Panc1 (cell line): ENCODE measurements at regions not wholly inside any gene's neighbourhood (a gene's known extent, or its start where the extent isn't known, plus 50 kb on each side); places are given as distances from the start of the nearest gene placed in this dataset.

Experiments
- ATAC-seq: fragments of 200-7000 bp; cut with Tn5 transposase; 2 replicates; pipeline ENCODE4 v1.9.1; 2020; ENCODE audit warnings: mild to moderate bottlenecking, moderate library complexity
- BruUV-seq: library from RNA; stranded (reverse); fragments of 400-500 nt; replicated peaks from 2 replicates; lab custom pipeline; 2021; lab: Mats Ljungman, UMichigan
- CTCF ChIA-PET: fragments of 300-600 bp; sonication (Branson Sonifier 250); formaldehyde crosslinking; loops from one replicate; lab custom pipeline; 2022; ENCODE audit warnings: antibody characterized with exemption; lab: Charles Lee
- POLR2A ChIA-PET: fragments of 300-600 bp; sonication (Branson Sonifier 250); formaldehyde crosslinking; loops from one replicate; lab custom pipeline; 2022; ENCODE audit warnings: antibody characterized with exemption; lab: Charles Lee
- DNase-seq: peaks from one replicate; pipeline ENCODE4 v3.0.0-alpha.2; 2010; ENCODE audit warnings: low read depth, low spot score
- H3K27ac ChIP-seq: 2 replicates; pipeline ENCODE4 v1.5.1; 2011; ENCODE audit warnings: mild to moderate bottlenecking, low read length, inconsistent platforms
- H3K27me3 ChIP-seq: fragments of 200-500 bp; sonication (Bioruptor generic); 2 replicates; pipeline ENCODE4 v1.6.0; 2014; ENCODE audit warnings: low read length, inconsistent platforms; ENCODE audit not compliant: control insufficient read depth, insufficient read depth
- H3K36me3 ChIP-seq: fragments of 200-500 bp; sonication (Bioruptor generic); 2 replicates; pipeline ENCODE4 v1.5.1; 2014; ENCODE audit warnings: inconsistent platforms, mild to moderate bottlenecking, low read length, moderate library complexity; ENCODE audit not compliant: control insufficient read depth, insufficient read depth
- H3K4me1 ChIP-seq: 2 replicates; pipeline ENCODE4 v1.5.1; 2011; ENCODE audit warnings: inconsistent platforms, mild to moderate bottlenecking, low read length, moderate library complexity; ENCODE audit not compliant: control insufficient read depth, insufficient read depth
- H3K4me3 ChIP-seq, 2 experiments: 2 replicates each; pipeline ENCODE4 v1.5.1; 2011 to 2012; ENCODE audit warnings: low read depth in 2 of 2, low read length in 2 of 2, mild to moderate bottlenecking in 2 of 2, inconsistent platforms in 1 of 2, moderate library complexity in 1 of 2
- H3K9me3 ChIP-seq: fragments of 200-500 bp; sonication (Bioruptor generic); 2 replicates; pipeline ENCODE4 v1.5.1; 2014; ENCODE audit warnings: low read depth, mild to moderate bottlenecking, inconsistent platforms, low read length, moderate library complexity; ENCODE audit not compliant: control insufficient read depth, insufficient read depth
- POLR2AphosphoS5 ChIP-seq: IDR thresholded peaks from 2 replicates; pipeline ENCODE4 v1.6.1; 2012; ENCODE audit warnings: mild to moderate bottlenecking, low read depth, low read length, moderate library complexity
- REST ChIP-seq, 2 experiments: IDR thresholded peaks; 2 replicates each; pipeline ENCODE4 v1.6.1; 2011 to 2012; ENCODE audit warnings: low read depth in 2 of 2, control low read depth in 1 of 2, low read length in 1 of 2, mild to moderate bottlenecking in 1 of 2, moderate library complexity in 1 of 2; ENCODE audit not compliant: insufficient read depth in 1 of 2
- SIN3A ChIP-seq: IDR thresholded peaks from 2 replicates; pipeline ENCODE4 v1.6.1; 2012; ENCODE audit warnings: low read depth, mild to moderate bottlenecking, low read length, moderate library complexity, borderline replicate concordance; ENCODE audit not compliant: insufficient read depth
- TCF7L2 ChIP-seq: IDR thresholded peaks from 2 replicates; pipeline ENCODE4 v1.6.1; 2011; ENCODE audit warnings: mild to moderate bottlenecking, low read depth, low read length, inconsistent platforms
- in situ Hi-C: cut with HindIII; loops from 2 replicates; pipeline ENCODE4 v1.10.0; 2016; ENCODE audit warnings: low sequenced_read_pairs, low pct_unique_long_range_greater_than_20kb
- intact Hi-C: fragments of 100-400 bp; cut with micrococcal nuclease; formaldehyde crosslinking; loops from one replicate; pipeline ENCODE4 v1.10.0; 2022; ENCODE audit not compliant: unreplicated experiment
- TF ChIP-seq, protein P1 (sequence below): fragments of 450-650 bp; IDR thresholded peaks from 2 replicates; pipeline ENCODE4 v1.5.1; 2017; ENCODE audit warnings: mild to moderate bottlenecking

- Histone ChIP-seq H3K4me1 (peaks cover 24% of the 10 kb centered on the region), H3K36me3 (no peaks in the 10 kb centered on the region), H3K27me3 (no peaks in the 10 kb centered on the region), H3K9me3 (no peaks in the 10 kb centered on the region), H3K27ac (peak overlapping the region; percentile 75), H3K4me3 (no peak overlapping the region)
- POLR2A ChIA-PET: no interaction called here
- CTCF ChIA-PET: no interaction called here
- intact Hi-C loops (no loop called here), in situ Hi-C loops (no loop called here)
- no TSS peak for BruUV-seq
- peak; percentile 84 for ATAC-seq
- TF ChIP-seq TCF7L2 (peak; percentile 77), REST (IDR thresholded peaks at IDR 0.05; ENCODE audit: insufficient read depth in 1 of 2, low read depth in 2 of 2, low read length in 1 of 2) (no peak)
- DNase-seq: no peak
Observed at GRCh38 chr2:223545406-223545805, 56.8 kb downstream of the SCG2 start.

- Histone ChIP-seq H3K4me1 (peaks cover 24% of the 10 kb centered on the region), H3K9me3 (no peaks in the 10 kb centered on the region), H3K36me3 (no peaks in the 10 kb centered on the region), H3K27me3 (no peaks in the 10 kb centered on the region), H3K4me3 (no peak overlapping the region), H3K27ac (peak overlapping the region; percentile 75)
- CTCF ChIA-PET: no interaction called here
- no TSS peak for BruUV-seq
- ATAC-seq (peak; percentile 78), DNase-seq (no peak)
- TF ChIP-seq, protein P1, sequence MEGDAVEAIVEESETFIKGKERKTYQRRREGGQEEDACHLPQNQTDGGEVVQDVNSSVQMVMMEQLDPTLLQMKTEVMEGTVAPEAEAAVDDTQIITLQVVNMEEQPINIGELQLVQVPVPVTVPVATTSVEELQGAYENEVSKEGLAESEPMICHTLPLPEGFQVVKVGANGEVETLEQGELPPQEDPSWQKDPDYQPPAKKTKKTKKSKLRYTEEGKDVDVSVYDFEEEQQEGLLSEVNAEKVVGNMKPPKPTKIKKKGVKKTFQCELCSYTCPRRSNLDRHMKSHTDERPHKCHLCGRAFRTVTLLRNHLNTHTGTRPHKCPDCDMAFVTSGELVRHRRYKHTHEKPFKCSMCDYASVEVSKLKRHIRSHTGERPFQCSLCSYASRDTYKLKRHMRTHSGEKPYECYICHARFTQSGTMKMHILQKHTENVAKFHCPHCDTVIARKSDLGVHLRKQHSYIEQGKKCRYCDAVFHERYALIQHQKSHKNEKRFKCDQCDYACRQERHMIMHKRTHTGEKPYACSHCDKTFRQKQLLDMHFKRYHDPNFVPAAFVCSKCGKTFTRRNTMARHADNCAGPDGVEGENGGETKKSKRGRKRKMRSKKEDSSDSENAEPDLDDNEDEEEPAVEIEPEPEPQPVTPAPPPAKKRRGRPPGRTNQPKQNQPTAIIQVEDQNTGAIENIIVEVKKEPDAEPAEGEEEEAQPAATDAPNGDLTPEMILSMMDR: no peak
- TF ChIP-seq SIN3A (no peak), TCF7L2 (peak; percentile 31; the same call in 1 of the 2 replicates), POLR2AphosphoS5 (no peak), REST (IDR thresholded peaks at IDR 0.05; ENCODE audit: insufficient read depth in 1 of 2, low read depth in 2 of 2, low read length in 1 of 2) (no peak)
- POLR2A ChIA-PET: no interaction called here
- intact Hi-C loops: no loop called here
- in situ Hi-C loops: no loop called here
Observed at GRCh38 chr2:223545830-223546229, 56.3 kb downstream of the SCG2 start.
